IMR-90 (cell line): ENCODE measurements at regions not wholly inside any gene's neighbourhood (a gene's known extent, or its start where the extent isn't known, plus 50 kb on each side); places are given as distances from the start of the nearest gene placed in this dataset.

ENCODE experiments used
- BHLHE40 ChIP-seq: fragments of 150-350 bp; IDR thresholded peaks from 2 replicates; pipeline ENCODE4 v1.6.1; 2016; ENCODE audit warnings: mild to moderate bottlenecking, low read depth, low read length
- CEBPB ChIP-seq: IDR thresholded peaks from 2 replicates; pipeline ENCODE4 v1.6.1; 2012; ENCODE audit warnings: low read depth, low read length, improper control_type of control experiment
- CTCF ChIP-seq: conservative IDR thresholded peaks from 2 replicates; pipeline ENCODE4 v1.5.1; 2012; ENCODE audit warnings: mild to moderate bottlenecking, low read depth, low read length, improper control_type of control experiment
- ELK1 ChIP-seq: fragments of 150-350 bp; IDR thresholded peaks from 2 replicates; pipeline ENCODE4 v1.6.1; 2016; ENCODE audit warnings: low read depth, mild to moderate bottlenecking, low read length, moderate library complexity, borderline replicate concordance
- MAFK ChIP-seq: IDR thresholded peaks from 2 replicates; pipeline ENCODE4 v1.6.1; 2012; ENCODE audit warnings: low read depth, low read length, improper control_type of control experiment
- MAZ ChIP-seq: IDR thresholded peaks from 2 replicates; pipeline ENCODE4 v1.6.1; 2012; ENCODE audit warnings: low read depth, mild to moderate bottlenecking, low read length, improper control_type of control experiment, moderate library complexity, borderline replicate concordance
- MXI1 ChIP-seq: IDR thresholded peaks from 2 replicates; pipeline ENCODE4 v1.6.1; 2012; ENCODE audit warnings: low read depth, mild to moderate bottlenecking, low read length, moderate library complexity, borderline replicate concordance
- NFE2L2 ChIP-seq: fragments of 150-350 bp; IDR thresholded peaks from 2 replicates; pipeline ENCODE4 v1.6.1; 2016; ENCODE audit warnings: low read depth, mild to moderate bottlenecking, low read length
- POLR2A ChIP-seq: IDR thresholded peaks from 2 replicates; pipeline ENCODE4 v1.6.1; 2012; ENCODE audit warnings: mild to moderate bottlenecking, low read depth, low read length
- RAD21 ChIP-seq: IDR thresholded peaks from 2 replicates; pipeline ENCODE4 v1.6.1; 2012; ENCODE audit warnings: low read length, improper control_type of control experiment
- RCOR1 ChIP-seq: IDR thresholded peaks from 2 replicates; pipeline ENCODE4 v1.6.1; 2012; ENCODE audit warnings: mild to moderate bottlenecking, low read length, improper control_type of control experiment; ENCODE audit not compliant: insufficient replicate concordance
- RFX5 ChIP-seq: IDR thresholded peaks from 2 replicates; pipeline ENCODE4 v1.8.0; 2012; ENCODE audit warnings: low read depth, mild to moderate bottlenecking, low read length, moderate library complexity
- SMC3 ChIP-seq: fragments of 150-350 bp; IDR thresholded peaks from 2 replicates; pipeline ENCODE4 v1.6.1; 2016; ENCODE audit warnings: low read depth, mild to moderate bottlenecking, antibody characterized with exemption, low read length, moderate library complexity

GRCh38 chr5:2996248-2996647 lies 244.8 kb upstream of the IRX2 start:
- no peak for TF ChIP-seq CTCF
- TF ChIP-seq POLR2A: no peak
- no peak for TF ChIP-seq NFE2L2
- TF ChIP-seq MAFK: no peak
- no peak for TF ChIP-seq MXI1
- TF ChIP-seq RCOR1: no peak
- no peak for TF ChIP-seq RAD21
- no peak for TF ChIP-seq BHLHE40
- no peak for TF ChIP-seq ELK1
- no peak for TF ChIP-seq MAZ
- no peak for TF ChIP-seq CEBPB
- no peak for TF ChIP-seq RFX5
- TF ChIP-seq SMC3: no peak
